ENCODE measurements at regions not wholly inside any gene's neighbourhood (a gene's known extent, or its start where the extent isn't known, plus 50 kb on each side); places are given as distances from the start of the nearest gene placed in this dataset.

DNA sequence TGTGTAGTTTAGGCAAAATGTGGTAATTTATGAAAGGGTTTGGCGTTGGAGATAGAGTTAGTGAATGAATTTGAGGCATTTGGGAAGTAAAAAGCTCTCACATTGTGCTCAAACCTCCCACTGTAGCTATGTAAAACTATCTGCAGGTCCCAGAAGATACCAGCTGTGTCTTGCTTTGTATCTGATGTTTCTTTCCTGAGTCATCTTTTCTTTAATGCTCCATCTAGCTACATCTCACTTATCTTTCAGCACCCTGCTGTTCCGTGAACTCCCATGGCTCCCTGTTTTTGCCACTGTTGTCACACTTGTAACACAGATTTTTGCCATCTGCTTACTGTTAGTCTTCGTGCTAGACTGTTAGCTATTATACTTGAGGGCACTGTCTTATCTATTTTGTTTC is 253.1 kb downstream of the NPR3 start:
- peak; percentile 24 for DNase-seq (ENCODE audit: low read depth, low spot score)
- TF ChIP-seq, protein P1, sequence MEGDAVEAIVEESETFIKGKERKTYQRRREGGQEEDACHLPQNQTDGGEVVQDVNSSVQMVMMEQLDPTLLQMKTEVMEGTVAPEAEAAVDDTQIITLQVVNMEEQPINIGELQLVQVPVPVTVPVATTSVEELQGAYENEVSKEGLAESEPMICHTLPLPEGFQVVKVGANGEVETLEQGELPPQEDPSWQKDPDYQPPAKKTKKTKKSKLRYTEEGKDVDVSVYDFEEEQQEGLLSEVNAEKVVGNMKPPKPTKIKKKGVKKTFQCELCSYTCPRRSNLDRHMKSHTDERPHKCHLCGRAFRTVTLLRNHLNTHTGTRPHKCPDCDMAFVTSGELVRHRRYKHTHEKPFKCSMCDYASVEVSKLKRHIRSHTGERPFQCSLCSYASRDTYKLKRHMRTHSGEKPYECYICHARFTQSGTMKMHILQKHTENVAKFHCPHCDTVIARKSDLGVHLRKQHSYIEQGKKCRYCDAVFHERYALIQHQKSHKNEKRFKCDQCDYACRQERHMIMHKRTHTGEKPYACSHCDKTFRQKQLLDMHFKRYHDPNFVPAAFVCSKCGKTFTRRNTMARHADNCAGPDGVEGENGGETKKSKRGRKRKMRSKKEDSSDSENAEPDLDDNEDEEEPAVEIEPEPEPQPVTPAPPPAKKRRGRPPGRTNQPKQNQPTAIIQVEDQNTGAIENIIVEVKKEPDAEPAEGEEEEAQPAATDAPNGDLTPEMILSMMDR (IDR thresholded peaks at IDR 0.05; ENCODE audit: low read depth, low read length): no peak
- no peak overlapping the region for H3K4me3 ChIP-seq (ENCODE audit: low read depth, low read length)
- in situ Hi-C loops (cut with HindIII; ENCODE audit: low sequenced_read_pairs): no loop called here

DNA sequence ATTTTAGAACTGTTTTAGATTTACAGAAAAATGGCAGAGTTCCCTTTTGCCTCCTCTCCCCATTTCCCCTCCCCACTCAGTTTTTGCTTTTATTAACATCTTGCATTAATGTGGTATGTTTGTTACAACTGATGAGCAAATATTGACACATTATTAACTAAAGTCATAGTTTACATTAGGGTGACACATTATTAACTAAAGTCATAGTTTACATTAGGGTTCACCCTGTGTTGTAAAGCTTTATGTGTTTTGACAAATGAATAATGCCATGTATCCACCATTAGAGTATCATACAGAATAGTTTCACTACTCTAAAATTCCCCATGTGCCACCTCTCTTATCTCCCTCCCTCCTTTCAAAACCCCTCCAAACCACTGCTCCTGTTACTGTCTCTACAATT is 262.5 kb downstream of the NPR3 start:
- DNase-seq (ENCODE audit: low read depth, low spot score): no peak
- in situ Hi-C loops (cut with HindIII; ENCODE audit: low sequenced_read_pairs): no loop called here
- H3K4me3 ChIP-seq (ENCODE audit: low read depth, low read length): no peak overlapping the region
- TF ChIP-seq, protein P1 (IDR thresholded peaks at IDR 0.05; ENCODE audit: low read depth, low read length): no peak

DNA sequence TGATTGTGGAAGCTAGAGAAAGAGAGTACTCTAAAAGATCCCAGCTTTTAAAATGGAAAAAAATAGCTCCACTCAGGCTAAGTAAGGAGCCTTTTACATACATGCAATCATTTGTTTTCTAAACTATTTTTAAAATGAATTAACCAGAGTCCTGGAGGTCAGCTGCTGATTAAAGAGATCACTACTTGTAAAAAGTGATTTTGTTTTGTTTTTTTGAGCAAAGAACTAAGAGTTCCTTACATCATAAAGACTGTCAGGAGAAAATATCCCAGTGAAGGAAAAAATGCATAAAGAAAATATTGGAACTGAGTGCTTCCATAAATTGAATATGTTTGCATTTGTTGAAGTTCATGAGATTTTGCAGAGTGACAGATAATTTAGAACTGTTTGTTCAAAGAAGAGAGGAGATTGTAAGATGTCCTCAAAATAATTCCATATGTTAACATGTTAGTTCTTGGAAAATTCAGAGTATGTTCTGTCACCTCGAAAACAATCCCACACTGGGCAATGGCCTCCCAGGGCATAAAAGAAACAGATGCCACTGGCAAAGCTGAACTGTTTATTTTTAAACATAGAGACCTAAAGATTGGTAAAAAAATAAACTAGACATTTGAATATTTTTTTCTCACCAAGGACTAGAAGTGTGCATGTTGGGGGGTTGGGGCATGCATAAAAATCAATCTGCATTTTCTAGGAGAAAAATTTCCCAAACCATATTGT is 264.7 kb downstream of the NPR3 start:
- in situ Hi-C loops (cut with HindIII; ENCODE audit: low sequenced_read_pairs): no loop called here
- DNase-seq (ENCODE audit: low read depth, low spot score): no peak
- no peak overlapping the region for H3K4me3 ChIP-seq (ENCODE audit: low read depth, low read length)
- TF ChIP-seq, protein P1 (IDR thresholded peaks at IDR 0.05; ENCODE audit: low read depth, low read length): no peak

DNA sequence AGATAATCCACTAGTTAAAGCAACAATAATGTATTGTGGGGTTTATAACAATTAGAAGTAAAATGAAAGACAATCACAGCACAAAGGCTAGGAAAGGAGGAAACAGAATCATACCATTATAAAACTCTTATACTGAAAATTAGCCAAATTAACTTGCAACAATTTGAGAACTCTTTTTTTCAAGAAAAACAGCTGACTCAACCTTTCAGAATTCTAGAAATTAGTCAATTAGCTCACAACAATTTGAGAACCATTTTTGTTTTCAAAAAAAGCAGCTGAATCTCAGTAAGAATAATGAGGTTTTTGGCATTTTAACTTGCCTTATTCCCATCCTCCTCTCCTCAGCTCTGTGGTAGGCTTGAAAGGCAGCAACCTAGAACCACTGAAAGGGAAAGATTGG is 269.9 kb downstream of the NPR3 start:
- H3K4me3 ChIP-seq (ENCODE audit: low read depth, low read length): no peak overlapping the region
- DNase-seq (ENCODE audit: low read depth, low spot score): no peak
- in situ Hi-C loops (cut with HindIII; ENCODE audit: low sequenced_read_pairs): no loop called here
- TF ChIP-seq, protein P1 (IDR thresholded peaks at IDR 0.05; ENCODE audit: low read depth, low read length): no peak

DNA sequence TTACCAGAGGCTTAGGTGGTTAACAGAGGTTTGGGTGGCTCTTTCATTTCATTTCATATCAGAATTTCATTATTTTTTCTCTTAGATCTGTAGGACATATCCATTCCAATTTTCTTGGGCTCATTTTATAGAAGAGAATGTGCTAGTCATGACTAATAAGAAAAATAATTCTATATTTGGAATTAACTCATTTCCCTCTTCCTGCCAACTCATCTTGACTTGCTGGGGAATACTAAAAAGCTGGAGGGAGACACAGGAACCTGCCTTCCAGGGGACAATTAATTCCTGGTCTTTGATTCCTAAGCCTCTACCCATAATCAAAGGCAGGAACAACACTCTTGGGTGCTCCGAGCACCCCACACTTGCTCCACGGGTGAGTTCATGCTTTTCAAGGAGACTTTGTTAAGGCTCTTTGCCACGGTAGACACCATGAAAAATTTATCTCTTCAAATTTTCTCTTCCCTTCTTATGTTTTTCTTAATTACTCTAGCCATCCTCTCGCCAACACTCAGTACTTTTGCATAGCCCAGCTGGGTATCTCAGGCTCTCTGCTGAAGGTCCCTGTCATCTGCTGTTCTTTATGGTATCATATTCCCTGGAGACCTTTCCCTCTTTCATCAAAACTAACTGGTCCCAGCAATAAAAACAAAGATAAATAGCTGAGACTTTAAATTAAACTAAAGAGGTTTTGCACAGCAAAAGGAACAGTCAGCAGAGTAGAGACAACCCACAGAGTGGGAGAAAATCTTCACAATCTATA is 273.9 kb downstream of the NPR3 start:
- in situ Hi-C loops (cut with HindIII; ENCODE audit: low sequenced_read_pairs): no loop called here
- H3K4me3 ChIP-seq (ENCODE audit: low read depth, low read length): no peak overlapping the region
- TF ChIP-seq, protein P1 (IDR thresholded peaks at IDR 0.05; ENCODE audit: low read depth, low read length): no peak
- DNase-seq (ENCODE audit: low read depth, low spot score): peak; percentile 70

DNA sequence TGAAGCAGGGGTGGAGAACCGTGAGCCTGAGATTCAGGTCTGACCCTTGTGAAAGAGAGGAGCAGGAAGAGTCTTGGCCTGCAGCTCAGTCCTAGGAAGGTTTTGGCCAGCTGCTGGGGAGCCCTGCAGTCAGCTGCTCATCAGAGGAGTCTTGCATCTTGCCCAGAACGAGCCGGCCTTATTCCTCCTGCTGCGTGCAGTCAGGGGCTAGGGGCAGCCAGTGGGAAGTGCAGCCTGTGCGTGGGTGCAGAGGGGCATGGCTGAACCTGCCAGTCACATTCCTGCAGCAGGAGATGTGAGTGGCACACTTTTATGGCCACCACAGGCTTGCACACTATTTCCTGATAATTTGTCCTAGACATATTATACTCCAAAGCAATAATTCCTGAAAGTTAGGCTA is 278.7 kb downstream of the NPR3 start:
- H3K4me3 ChIP-seq (ENCODE audit: low read depth, low read length): no peak overlapping the region
- TF ChIP-seq, protein P1 (IDR thresholded peaks at IDR 0.05; ENCODE audit: low read depth, low read length): no peak
- in situ Hi-C loops (cut with HindIII; ENCODE audit: low sequenced_read_pairs): no loop called here
- no peak for DNase-seq (ENCODE audit: low read depth, low spot score)
